ENCODE measurements at regions not wholly inside any gene's neighbourhood (a gene's known extent, or its start where the extent isn't known, plus 50 kb on each side); places are given as distances from the start of the nearest gene placed in this dataset.

DNA sequence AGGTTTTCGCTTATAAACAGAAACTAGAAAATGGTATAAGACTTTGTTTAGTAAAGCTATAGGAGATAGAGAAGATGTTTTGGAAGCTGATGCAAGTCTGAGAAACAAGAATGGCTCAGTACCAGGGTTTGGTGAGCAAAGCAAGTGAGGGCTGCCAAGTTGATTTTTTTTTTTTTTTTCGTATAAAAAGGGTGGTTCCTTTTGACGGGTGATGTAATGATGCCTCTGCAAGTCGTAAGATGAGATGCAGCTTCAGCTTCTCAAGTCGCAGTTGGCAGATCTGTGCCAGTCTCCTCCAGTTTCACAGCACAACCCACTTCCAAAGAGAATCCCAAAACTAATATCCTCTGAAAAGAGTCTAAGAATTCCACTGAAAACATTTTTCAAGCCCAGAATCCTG, 252.8 kb upstream of the CDH4 start:
- Histone ChIP-seq H3K4me2 (ENCODE audit: insufficient read depth, low read length, poor library complexity, severe bottlenecking) (no peak overlapping the region), H3K14ac (ENCODE audit: low read length) (no peak overlapping the region), H3K4me1 (ENCODE audit: control insufficient read depth in 2 of 2, insufficient read depth in 1 of 2, low read depth in 1 of 2, low read length in 2 of 2) (no peaks in the 10 kb centered on the region), H2BK12ac (ENCODE audit: low read length) (no peak overlapping the region), H2BK5ac (ENCODE audit: low read length) (no peak overlapping the region), H3K4ac (ENCODE audit: low read length) (no peak overlapping the region), H2BK15ac (ENCODE audit: low read length) (no peak overlapping the region), H2AK5ac (ENCODE audit: low read depth, low read length) (no peak overlapping the region), H4K8ac (ENCODE audit: low read depth, low read length) (no peak overlapping the region), H2BK120ac (ENCODE audit: low read depth, low read length) (no peak overlapping the region), H2AFZ (ENCODE audit: low read length) (no peak overlapping the region), H3K4me3 (ENCODE audit: low read length in 2 of 2) (no peak overlapping the region), H3K18ac (ENCODE audit: low read length) (no peak overlapping the region), H3K79me1 (ENCODE audit: low read depth, low read length) (no peaks in the 10 kb centered on the region), H3K27me3 (ENCODE audit: control insufficient read depth in 3 of 3, insufficient read depth in 3 of 3, low read depth in 1 of 3, low read length in 3 of 3) (no peaks in the 10 kb centered on the region), H4K91ac (ENCODE audit: low read depth, low read length, poor library complexity) (no peak overlapping the region), H3K36me3 (replicated peaks in 1 of 2; ENCODE audit: control insufficient read depth in 2 of 2, insufficient read depth in 2 of 2, low read length in 2 of 2) (no peaks in the 10 kb centered on the region), H3K27ac (replicated peaks; ENCODE audit: low read length) (no peak overlapping the region), H3K9me3 (replicated peaks in 1 of 2; ENCODE audit: control insufficient read depth in 2 of 2, insufficient read depth in 1 of 2, low read depth in 1 of 2, low read length in 2 of 2) (no peaks in the 10 kb centered on the region), H3K9ac (ENCODE audit: low read depth, low read length, poor library complexity) (no peak overlapping the region), H3K23ac (ENCODE audit: low read depth, low read length, poor library complexity) (no peak overlapping the region)
- WGBS, 2 donors (ENCODE audit: extremely low coverage in 2 of 2, insufficient read length in 2 of 2, insufficient replicate concordance in 1 of 2) = no CpG with 5 or more reads among the region's 5 CpGs
- no peak for DNase-seq (ENCODE audit: low spot score)

DNA sequence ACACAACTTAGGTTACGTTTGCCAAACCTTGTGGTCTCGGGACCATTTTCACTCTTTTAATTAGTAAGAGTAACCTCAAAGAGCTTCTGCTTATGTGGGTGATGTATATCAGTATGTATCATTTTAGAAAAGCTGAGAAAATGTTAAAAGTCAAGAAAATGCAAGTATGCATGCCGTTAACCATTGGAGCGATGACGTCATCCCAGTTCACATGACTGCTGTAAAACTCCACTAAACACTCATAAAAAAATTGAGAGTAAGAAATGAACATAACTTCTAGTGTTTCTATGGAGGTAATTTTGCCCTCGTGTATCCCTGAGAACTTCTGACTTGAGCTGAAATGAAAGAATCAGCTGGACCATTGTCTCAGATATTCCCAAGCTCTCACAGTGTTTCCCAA, 250.0 kb upstream of the CDH4 start:
- no peak for DNase-seq (ENCODE audit: low spot score)
- no CpG with 5 or more reads among the region's 6 CpGs for WGBS, 2 donors (ENCODE audit: extremely low coverage in 2 of 2, insufficient read length in 2 of 2, insufficient replicate concordance in 1 of 2)

DNA sequence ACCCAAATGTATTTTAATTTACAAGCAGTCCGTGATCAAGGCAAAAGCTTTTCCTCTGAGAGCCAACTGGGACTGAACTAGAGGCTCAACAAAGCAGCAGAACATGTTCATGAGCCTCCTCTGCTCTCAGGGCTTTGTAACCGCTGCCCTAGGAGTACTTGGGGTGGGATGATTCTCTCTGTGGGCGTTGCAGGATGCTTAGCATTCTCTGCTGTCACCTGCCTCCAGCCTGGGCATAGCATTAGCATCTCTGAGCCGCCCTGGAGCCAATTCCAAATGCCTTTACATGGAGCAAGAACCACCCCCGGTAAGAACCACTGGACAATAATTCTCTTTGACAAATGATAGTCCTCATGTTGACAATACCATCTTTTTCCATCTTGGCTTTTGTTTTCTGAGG, 237.6 kb upstream of the CDH4 start:
- no peak overlapping the region for H2AK5ac ChIP-seq (ENCODE audit: low read depth, low read length)
- no peak overlapping the region for H3K4ac ChIP-seq (ENCODE audit: low read length)
- H3K9ac ChIP-seq (ENCODE audit: low read depth, low read length, poor library complexity) = no peak overlapping the region
- no peak overlapping the region for H2BK120ac ChIP-seq (ENCODE audit: low read depth, low read length)
- no peak overlapping the region for H2BK12ac ChIP-seq (ENCODE audit: low read length)
- H3K27ac ChIP-seq (replicated peaks; ENCODE audit: low read length) = no peak overlapping the region
- WGBS, 2 donors (ENCODE audit: extremely low coverage in 2 of 2, insufficient read length in 2 of 2, insufficient replicate concordance in 1 of 2) = no CpG with 5 or more reads among the region's 5 CpGs
- no peak overlapping the region for H3K23ac ChIP-seq (ENCODE audit: low read depth, low read length, poor library complexity)
- no peak overlapping the region for H4K8ac ChIP-seq (ENCODE audit: low read depth, low read length)
- peaks cover 0 to 2% of the 10 kb centered on the region in 2 donors for H3K36me3 ChIP-seq (replicated peaks in 1 of 2; ENCODE audit: control insufficient read depth in 2 of 2, insufficient read depth in 2 of 2, low read length in 2 of 2)
- H3K18ac ChIP-seq (ENCODE audit: low read length) = no peak overlapping the region
- no peak overlapping the region for H3K4me3 ChIP-seq (ENCODE audit: low read length in 2 of 2)
- H3K27me3 ChIP-seq (ENCODE audit: control insufficient read depth in 3 of 3, insufficient read depth in 3 of 3, low read depth in 1 of 3, low read length in 3 of 3) = no peaks in the 10 kb centered on the region
- H3K9me3 ChIP-seq (replicated peaks in 1 of 2; ENCODE audit: control insufficient read depth in 2 of 2, insufficient read depth in 1 of 2, low read depth in 1 of 2, low read length in 2 of 2) = peaks cover 0 to 4% of the 10 kb centered on the region in 2 donors
- H3K4me2 ChIP-seq (ENCODE audit: insufficient read depth, low read length, poor library complexity, severe bottlenecking) = no peak overlapping the region
- no peak overlapping the region for H4K91ac ChIP-seq (ENCODE audit: low read depth, low read length, poor library complexity)
- DNase-seq (ENCODE audit: low spot score) = no peak
- H2BK5ac ChIP-seq (ENCODE audit: low read length) = no peak overlapping the region
- no peaks in the 10 kb centered on the region for H3K4me1 ChIP-seq (ENCODE audit: control insufficient read depth in 2 of 2, insufficient read depth in 1 of 2, low read depth in 1 of 2, low read length in 2 of 2)
- no peak overlapping the region for H3K14ac ChIP-seq (ENCODE audit: low read length)
- no peaks in the 10 kb centered on the region for H3K79me1 ChIP-seq (ENCODE audit: low read depth, low read length)
- no peak overlapping the region for H2BK15ac ChIP-seq (ENCODE audit: low read length)
- H2AFZ ChIP-seq (ENCODE audit: low read length) = no peak overlapping the region

More for the DNA sequence above, 250.0 kb upstream of the CDH4 start:
- H3K4me2 ChIP-seq (ENCODE audit: insufficient read depth, low read length, poor library complexity, severe bottlenecking) = no peak overlapping the region
- H3K4me3 ChIP-seq (ENCODE audit: low read length in 2 of 2) = no peak overlapping the region
- no peak overlapping the region for H2BK120ac ChIP-seq (ENCODE audit: low read depth, low read length)
- no peaks in the 10 kb centered on the region for H3K9me3 ChIP-seq (replicated peaks in 1 of 2; ENCODE audit: control insufficient read depth in 2 of 2, insufficient read depth in 1 of 2, low read depth in 1 of 2, low read length in 2 of 2)
- no peaks in the 10 kb centered on the region for H3K79me1 ChIP-seq (ENCODE audit: low read depth, low read length)
- no peak overlapping the region for H2AK5ac ChIP-seq (ENCODE audit: low read depth, low read length)
- no peak overlapping the region for H3K18ac ChIP-seq (ENCODE audit: low read length)
- H2AFZ ChIP-seq (ENCODE audit: low read length) = no peak overlapping the region
- H3K36me3 ChIP-seq (replicated peaks in 1 of 2; ENCODE audit: control insufficient read depth in 2 of 2, insufficient read depth in 2 of 2, low read length in 2 of 2) = no peaks in the 10 kb centered on the region
- no peak overlapping the region for H2BK12ac ChIP-seq (ENCODE audit: low read length)
- H2BK15ac ChIP-seq (ENCODE audit: low read length) = no peak overlapping the region
- no peak overlapping the region for H3K14ac ChIP-seq (ENCODE audit: low read length)
- H3K4me1 ChIP-seq (ENCODE audit: control insufficient read depth in 2 of 2, insufficient read depth in 1 of 2, low read depth in 1 of 2, low read length in 2 of 2) = no peaks in the 10 kb centered on the region
- no peak overlapping the region for H3K9ac ChIP-seq (ENCODE audit: low read depth, low read length, poor library complexity)
- H3K23ac ChIP-seq (ENCODE audit: low read depth, low read length, poor library complexity) = no peak overlapping the region
- H4K8ac ChIP-seq (ENCODE audit: low read depth, low read length) = no peak overlapping the region
- H4K91ac ChIP-seq (ENCODE audit: low read depth, low read length, poor library complexity) = no peak overlapping the region
- no peaks in the 10 kb centered on the region for H3K27me3 ChIP-seq (ENCODE audit: control insufficient read depth in 3 of 3, insufficient read depth in 3 of 3, low read depth in 1 of 3, low read length in 3 of 3)
- H3K4ac ChIP-seq (ENCODE audit: low read length) = no peak overlapping the region
- no peak overlapping the region for H2BK5ac ChIP-seq (ENCODE audit: low read length)
- H3K27ac ChIP-seq (replicated peaks; ENCODE audit: low read length) = no peak overlapping the region

DNA sequence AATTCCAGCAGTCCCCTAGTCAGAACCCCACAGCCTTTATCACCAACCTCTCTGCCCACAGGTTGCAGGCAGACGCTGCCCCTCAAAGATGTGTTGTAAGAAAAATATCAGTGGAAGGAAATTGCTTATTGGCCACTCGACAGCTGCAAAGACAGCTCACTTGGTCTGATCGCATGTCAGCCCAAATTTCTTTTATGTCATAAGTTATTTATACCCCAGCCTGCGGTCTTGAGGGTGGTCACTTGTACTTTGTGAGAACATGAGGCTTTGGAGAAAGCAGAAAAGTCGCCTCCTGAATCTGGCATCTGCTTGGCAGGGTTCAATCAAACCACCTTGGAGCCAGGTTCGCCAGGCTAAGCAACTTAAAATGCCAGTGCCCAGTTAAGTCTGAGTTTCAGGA, 236.5 kb upstream of the CDH4 start:
- no peak overlapping the region for H3K18ac ChIP-seq (ENCODE audit: low read length)
- H3K4ac ChIP-seq (ENCODE audit: low read length) = no peak overlapping the region
- H3K79me1 ChIP-seq (ENCODE audit: low read depth, low read length) = no peaks in the 10 kb centered on the region
- peaks cover 0 to 2% of the 10 kb centered on the region in 2 donors for H3K36me3 ChIP-seq (replicated peaks in 1 of 2; ENCODE audit: control insufficient read depth in 2 of 2, insufficient read depth in 2 of 2, low read length in 2 of 2)
- H4K8ac ChIP-seq (ENCODE audit: low read depth, low read length) = no peak overlapping the region
- H2BK120ac ChIP-seq (ENCODE audit: low read depth, low read length) = no peak overlapping the region
- no peaks in the 10 kb centered on the region for H3K4me1 ChIP-seq (ENCODE audit: control insufficient read depth in 2 of 2, insufficient read depth in 1 of 2, low read depth in 1 of 2, low read length in 2 of 2)
- no CpG with 5 or more reads among the region's 6 CpGs for WGBS, 2 donors (ENCODE audit: extremely low coverage in 2 of 2, insufficient read length in 2 of 2, insufficient replicate concordance in 1 of 2)
- no peak overlapping the region for H3K9ac ChIP-seq (ENCODE audit: low read depth, low read length, poor library complexity)
- H3K9me3 ChIP-seq (replicated peaks in 1 of 2; ENCODE audit: control insufficient read depth in 2 of 2, insufficient read depth in 1 of 2, low read depth in 1 of 2, low read length in 2 of 2) = peaks cover 0 to 4% of the 10 kb centered on the region in 2 donors
- H3K14ac ChIP-seq (ENCODE audit: low read length) = no peak overlapping the region
- H2BK15ac ChIP-seq (ENCODE audit: low read length) = no peak overlapping the region
- H3K23ac ChIP-seq (ENCODE audit: low read depth, low read length, poor library complexity) = no peak overlapping the region
- H2BK5ac ChIP-seq (ENCODE audit: low read length) = no peak overlapping the region
- no peak overlapping the region for H2BK12ac ChIP-seq (ENCODE audit: low read length)
- DNase-seq (ENCODE audit: low spot score) = no peak
- no peaks in the 10 kb centered on the region for H3K27me3 ChIP-seq (ENCODE audit: control insufficient read depth in 3 of 3, insufficient read depth in 3 of 3, low read depth in 1 of 3, low read length in 3 of 3)
- no peak overlapping the region for H2AK5ac ChIP-seq (ENCODE audit: low read depth, low read length)
- H4K91ac ChIP-seq (ENCODE audit: low read depth, low read length, poor library complexity) = no peak overlapping the region
- no peak overlapping the region for H3K27ac ChIP-seq (replicated peaks; ENCODE audit: low read length)
- H3K4me2 ChIP-seq (ENCODE audit: insufficient read depth, low read length, poor library complexity, severe bottlenecking) = no peak overlapping the region
- no peak overlapping the region for H2AFZ ChIP-seq (ENCODE audit: low read length)
- no peak overlapping the region for H3K4me3 ChIP-seq (ENCODE audit: low read length in 2 of 2)

Data from neuronal stem cell (in vitro differentiated cells).